Mesenchymal stem cell (in vitro differentiated cells and primary cell): ENCODE measurements at regions not wholly inside any gene's neighbourhood (a gene's known extent, or its start where the extent isn't known, plus 50 kb on each side); places are given as distances from the start of the nearest gene placed in this dataset.
"Not testable (repeated sequence)": the region's sequence is repeated elsewhere in the genome, so short reads cannot be mapped to it uniquely, and the experiment has no call there.

Experiments used
- DNase-seq: peaks from one replicate; pipeline ENCODE4 v3.0.0-alpha.2; 2013
- H2AFZ ChIP-seq: one replicate; pipeline ENCODE4 v1.6.1; 2013; ENCODE audit warnings: low read depth, mild to moderate bottlenecking, control low read depth, inconsistent platforms, low read length, moderate library complexity
- H2AK5ac ChIP-seq: 2 replicates; pipeline ENCODE4 v1.6.1; 2013; ENCODE audit warnings: low read length, moderate library complexity, mild to moderate bottlenecking, inconsistent platforms; ENCODE audit not compliant: severe bottlenecking
- H2BK120ac ChIP-seq: one replicate; pipeline ENCODE4 v1.6.1; 2013; ENCODE audit warnings: low read depth, mild to moderate bottlenecking, inconsistent platforms, low read length, moderate library complexity
- H2BK12ac ChIP-seq, 2 experiments: one replicate each; pipeline ENCODE4 v1.6.1; 2013; ENCODE audit warnings: inconsistent platforms in 2 of 2, low read length in 2 of 2, mild to moderate bottlenecking in 2 of 2, moderate library complexity in 2 of 2, control low read depth in 1 of 2
- H2BK15ac ChIP-seq: one replicate; pipeline ENCODE4 v1.6.1; 2013; ENCODE audit warnings: mild to moderate bottlenecking, low read depth, inconsistent platforms; ENCODE audit not compliant: poor library complexity, severe bottlenecking
- H2BK5ac ChIP-seq: 2 replicates; pipeline ENCODE4 v1.6.1; 2013; ENCODE audit warnings: low read depth, mild to moderate bottlenecking, low read length, control low read depth, inconsistent platforms; ENCODE audit not compliant: poor library complexity, severe bottlenecking
- H3K14ac ChIP-seq, 2 experiments: one replicate each; pipeline ENCODE4 v1.6.1; 2013; ENCODE audit warnings: inconsistent platforms in 2 of 2, low read length in 2 of 2, control low read depth in 1 of 2, mild to moderate bottlenecking in 1 of 2, moderate library complexity in 1 of 2
- H3K18ac ChIP-seq, 2 experiments: one replicate each; pipeline ENCODE4 v1.6.1; 2013; ENCODE audit warnings: inconsistent platforms in 2 of 2, low read length in 2 of 2, control low read depth in 1 of 2, low read depth in 1 of 2, mild to moderate bottlenecking in 1 of 2
- H3K23ac ChIP-seq, 2 experiments: one replicate each; pipeline ENCODE4 v1.6.1; 2013; ENCODE audit warnings: inconsistent platforms in 2 of 2, low read length in 2 of 2, mild to moderate bottlenecking in 2 of 2, moderate library complexity in 2 of 2, control low read depth in 1 of 2
- H3K27ac ChIP-seq: 2 replicates; pipeline ENCODE4 v1.5.1; 2013; ENCODE audit warnings: mild to moderate bottlenecking, moderate library complexity, low read length, control low read depth, inconsistent platforms; ENCODE audit not compliant: poor library complexity, severe bottlenecking
- H3K27me3 ChIP-seq, 2 experiments: 2 replicates each; pipeline versions ENCODE4 v1.6.1 to v1.7.0; 2013; ENCODE audit warnings: low read length in 2 of 2, mild to moderate bottlenecking in 2 of 2, moderate library complexity in 2 of 2, control low read depth in 1 of 2, inconsistent platforms in 1 of 2; ENCODE audit not compliant: control insufficient read depth in 1 of 2, insufficient read depth in 1 of 2
- H3K36me3 ChIP-seq, 2 experiments: 2 replicates each; pipeline versions ENCODE4 v1.6.1 to v1.7.0; 2013; ENCODE audit warnings: low read length in 2 of 2, control low read depth in 1 of 2, inconsistent platforms in 1 of 2, low read depth in 1 of 2, mild to moderate bottlenecking in 1 of 2; ENCODE audit not compliant: insufficient read depth in 2 of 2, control insufficient read depth in 1 of 2
- H3K4ac ChIP-seq, 2 experiments: one replicate each; pipeline ENCODE4 v1.6.1; 2013; ENCODE audit warnings: inconsistent platforms in 2 of 2, low read length in 2 of 2, mild to moderate bottlenecking in 2 of 2, moderate library complexity in 2 of 2, control low read depth in 1 of 2, low read depth in 1 of 2
- H3K4me1 ChIP-seq: 2 replicates; pipeline ENCODE4 v1.6.1; 2013; ENCODE audit warnings: low read depth, low read length, control low read depth; ENCODE audit not compliant: control insufficient read depth, insufficient read depth
- H3K4me2 ChIP-seq: 2 replicates; pipeline ENCODE4 v1.6.1; 2013; ENCODE audit warnings: low read length, mild to moderate bottlenecking, inconsistent platforms; ENCODE audit not compliant: poor library complexity, severe bottlenecking
- H3K4me3 ChIP-seq, 2 experiments: 2 replicates each; pipeline versions ENCODE4 v1.5.1 to v1.7.0; 2013; ENCODE audit warnings: low read length in 2 of 2, mild to moderate bottlenecking in 2 of 2, control low read depth in 1 of 2, low read depth in 1 of 2; ENCODE audit not compliant: insufficient read depth in 1 of 2
- H3K79me1 ChIP-seq: replicated peaks from 2 replicates; pipeline ENCODE4 v1.6.1; 2013; ENCODE audit warnings: mild to moderate bottlenecking, control low read depth, low read length, inconsistent platforms; ENCODE audit not compliant: poor library complexity, severe bottlenecking
- H3K9ac ChIP-seq: 2 replicates; pipeline ENCODE4 v1.7.0; 2013; ENCODE audit warnings: mild to moderate bottlenecking, low read length, moderate library complexity
- H3K9me3 ChIP-seq: 2 replicates; pipeline ENCODE4 v1.7.0; 2013; ENCODE audit warnings: mild to moderate bottlenecking, low read length; ENCODE audit not compliant: control insufficient read depth
- H4K8ac ChIP-seq: one replicate; pipeline ENCODE4 v1.6.1; 2013; ENCODE audit warnings: inconsistent platforms, mild to moderate bottlenecking, low read length, moderate library complexity
- H4K91ac ChIP-seq: one replicate; pipeline ENCODE4 v1.6.1; 2013; ENCODE audit warnings: mild to moderate bottlenecking, low read length, inconsistent platforms
- WGBS: methylation state at CpG from one replicate; pipeline ENCODE4 v1.1.7; 2013; ENCODE audit warnings: mixed read lengths; 5-methylcytosine and 5-hydroxymethylcytosine counted together

- Histone ChIP-seq H3K27ac (no peak overlapping the region), H3K9me3 (no peaks in the 10 kb centered on the region), H3K4me3 (no peak overlapping the region), H3K79me1 (no peaks in the 10 kb centered on the region), H2BK15ac (no peak overlapping the region), H2AFZ (no peak overlapping the region), H3K23ac (no peak overlapping the region), H3K18ac (no peak overlapping the region), H3K4me1 (no peaks in the 10 kb centered on the region), H3K9ac (no peak overlapping the region), H3K4me2 (no peak overlapping the region), H4K8ac (no peak overlapping the region), H2BK12ac (no peak overlapping the region), H2BK5ac (no peak overlapping the region), H3K27me3 (no peaks in the 10 kb centered on the region), H3K36me3 (no peaks in the 10 kb centered on the region), H2BK120ac (no peak overlapping the region), H2AK5ac (no peak overlapping the region), H4K91ac (no peak overlapping the region), H3K4ac (no peak overlapping the region), H3K14ac (no peak overlapping the region)
- WGBS: 95% methylated on average over 48 of the region's 49 CpGs
- DNase-seq: no peak
These were observed 130.4 kb downstream of the CCDC74A start for GRCh38 chr2:131657895-131658768.

DNA sequence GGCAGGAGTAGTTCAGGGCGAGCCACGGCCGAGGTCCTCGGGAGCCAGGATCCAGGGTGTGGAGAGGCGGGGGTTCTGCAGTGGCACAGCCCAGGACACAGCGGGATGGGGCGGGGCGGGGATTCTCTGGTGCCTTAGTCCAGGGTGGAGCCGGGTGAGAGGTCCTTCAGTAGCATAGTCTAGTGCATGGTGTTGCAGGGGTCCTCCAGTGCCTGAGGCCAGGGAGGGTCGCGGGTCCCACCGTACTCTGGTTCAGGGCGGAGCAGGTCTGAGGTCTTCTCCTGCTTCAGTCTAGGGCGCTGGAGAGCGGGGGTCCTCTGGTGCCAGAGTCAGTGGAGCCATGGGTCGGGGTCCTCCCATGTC is 131.1 kb downstream of the CCDC74A start:
- DNase-seq: no peak
- H3K23ac ChIP-seq: no peak overlapping the region
- H3K14ac ChIP-seq: no peak overlapping the region
- H2BK15ac ChIP-seq: no peak overlapping the region
- no peak overlapping the region for H2BK12ac ChIP-seq
- H2AK5ac ChIP-seq: no peak overlapping the region
- no peak overlapping the region for H2BK120ac ChIP-seq
- WGBS: 96% methylated on average over 16 of the region's 16 CpGs
- H3K79me1 ChIP-seq: no peaks in the 10 kb centered on the region
- H3K9ac ChIP-seq: no peak overlapping the region
- no peak overlapping the region for H4K8ac ChIP-seq
- H4K91ac ChIP-seq: no peak overlapping the region
- no peak overlapping the region for H3K27ac ChIP-seq
- H2AFZ ChIP-seq: no peak overlapping the region
- H3K4ac ChIP-seq: no peak overlapping the region
- no peaks in the 10 kb centered on the region for H3K27me3 ChIP-seq
- no peak overlapping the region for H3K18ac ChIP-seq
- no peaks in the 10 kb centered on the region for H3K4me1 ChIP-seq
- H3K9me3 ChIP-seq: no peaks in the 10 kb centered on the region
- no peak overlapping the region for H3K4me2 ChIP-seq
- H3K4me3 ChIP-seq: no peak overlapping the region
- H2BK5ac ChIP-seq: no peak overlapping the region
- H3K36me3 ChIP-seq: no peaks in the 10 kb centered on the region

DNA sequence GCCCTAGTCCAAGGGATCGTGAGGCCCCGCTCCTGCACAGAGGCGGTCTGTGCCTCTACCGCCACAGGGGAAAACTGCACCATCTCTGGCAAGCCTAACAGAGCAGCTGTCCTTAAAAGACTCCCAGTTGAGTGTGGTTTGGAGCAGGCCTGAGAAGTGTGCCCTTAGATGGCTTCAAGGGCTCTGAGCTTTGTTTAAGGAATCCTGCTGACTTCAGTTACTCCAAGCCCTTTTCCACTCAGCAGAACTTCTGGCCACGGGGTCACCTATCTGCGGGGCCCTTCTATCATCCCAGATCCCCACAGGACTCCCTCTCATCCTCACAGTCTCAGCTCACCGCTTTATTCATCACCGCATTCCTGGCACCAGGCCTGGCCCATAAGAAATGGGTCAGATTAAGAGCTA is 131.5 kb downstream of the CCDC74A start:
- Histone ChIP-seq H3K4me2 (no peak overlapping the region), H2AK5ac (no peak overlapping the region), H2BK120ac (no peak overlapping the region), H3K79me1 (no peaks in the 10 kb centered on the region), H3K18ac (no peak overlapping the region), H3K4me1 (no peaks in the 10 kb centered on the region), H4K91ac (no peak overlapping the region), H2BK5ac (no peak overlapping the region), H3K23ac (no peak overlapping the region), H2BK15ac (no peak overlapping the region), H3K14ac (no peak overlapping the region), H3K27me3 (no peaks in the 10 kb centered on the region), H3K9me3 (no peaks in the 10 kb centered on the region), H2AFZ (no peak overlapping the region), H3K27ac (no peak overlapping the region), H3K4ac (no peak overlapping the region), H4K8ac (no peak overlapping the region), H3K9ac (no peak overlapping the region), H2BK12ac (no peak overlapping the region), H3K4me3 (no peak overlapping the region), H3K36me3 (no peaks in the 10 kb centered on the region)
- no peak for DNase-seq
- 94% methylated on average over 7 of the region's 8 CpGs for WGBS

DNA sequence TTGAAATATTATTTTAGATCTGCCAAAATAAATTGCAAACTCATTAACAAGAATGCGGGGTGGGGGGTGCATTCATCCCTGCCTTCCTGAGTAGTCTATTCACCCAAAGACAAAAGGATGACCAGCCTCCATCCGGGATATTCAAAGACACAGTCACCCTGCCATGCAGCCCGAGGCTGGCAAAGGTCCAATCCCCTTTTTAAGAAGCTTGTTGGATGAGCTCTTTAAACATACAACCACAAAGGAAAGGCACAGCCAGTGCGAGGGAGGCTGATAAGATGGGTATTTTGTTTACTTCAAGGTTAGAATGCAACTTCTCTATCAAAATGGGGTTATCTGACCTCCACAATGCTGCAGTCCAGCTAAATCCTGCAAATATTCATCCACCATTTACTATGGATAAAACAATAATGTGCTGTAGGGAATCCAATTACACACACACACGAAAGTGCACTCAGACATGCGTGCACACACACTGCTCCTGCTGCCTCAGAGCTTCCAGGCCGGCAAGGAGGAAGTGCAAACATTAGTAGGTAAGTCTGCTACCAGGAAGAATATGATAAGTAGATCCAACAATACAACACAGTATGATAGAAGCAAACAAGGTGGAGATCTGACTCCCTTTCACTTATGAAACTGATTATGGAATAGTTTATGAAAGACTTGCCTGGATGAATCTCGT is 133.6 kb downstream of the CCDC74A start:
- not testable (repeated sequence) for H2BK5ac ChIP-seq, H3K23ac ChIP-seq, H3K4me3 ChIP-seq, H2BK120ac ChIP-seq, H3K14ac ChIP-seq, H4K91ac ChIP-seq, H3K79me1 ChIP-seq, H3K27me3 ChIP-seq, H3K27ac ChIP-seq, H2AK5ac ChIP-seq, H2BK12ac ChIP-seq, H3K36me3 ChIP-seq, H3K4ac ChIP-seq, H3K4me2 ChIP-seq, H3K18ac ChIP-seq, H2AFZ ChIP-seq, H3K4me1 ChIP-seq, H2BK15ac ChIP-seq, DNase-seq, H4K8ac ChIP-seq, H3K9me3 ChIP-seq, H3K9ac ChIP-seq
- 65% methylated on average over 5 of the region's 8 CpGs for WGBS
